CD14-positive monocyte (primary cell): ENCODE measurements at regions not wholly inside any gene's neighbourhood (a gene's known extent, or its start where the extent isn't known, plus 50 kb on each side); places are given as distances from the start of the nearest gene placed in this dataset.

ENCODE experiments used
- DNase-seq, 3 donors: peaks; one replicate each; pipeline ENCODE4 v3.0.0-alpha.2; 2011 to 2022
- H2AFZ ChIP-seq: 2 replicates; pipeline ENCODE4 v1.6.0; 2012; ENCODE audit warnings: mild to moderate bottlenecking, low read depth, low read length, inconsistent platforms; ENCODE audit not compliant: insufficient read depth, poor library complexity, severe bottlenecking
- H3K27ac ChIP-seq, 2 donors: 1 replicate in 1 of 2; 2 replicates in 1 of 2; pipeline ENCODE4 v1.5.1; 2012 to 2013; ENCODE audit warnings: low read length in 2 of 2, control low read depth in 1 of 2, inconsistent platforms in 1 of 2, low read depth in 1 of 2, mild to moderate bottlenecking in 1 of 2
- H3K27me3 ChIP-seq, 2 donors: one replicate each; pipeline versions ENCODE4 v1.6.0 to v1.6.1; 2011 to 2013; ENCODE audit warnings: low read length in 2 of 2; ENCODE audit not compliant: control insufficient read depth in 2 of 2, insufficient read depth in 2 of 2
- H3K36me3 ChIP-seq, 2 donors: replicated peaks in 1 of 2; 1 replicate in 1 of 2; 2 replicates in 1 of 2; pipeline versions ENCODE4 v1.5.1 to v1.6.1; 2012 to 2013; ENCODE audit warnings: low read length in 2 of 2, control low read depth in 1 of 2, inconsistent platforms in 1 of 2, mild to moderate bottlenecking in 1 of 2; ENCODE audit not compliant: insufficient read depth in 2 of 2, control insufficient read depth in 1 of 2
- H3K4me1 ChIP-seq, 2 donors: 1 replicate in 1 of 2; 2 replicates in 1 of 2; pipeline versions ENCODE4 v1.5.1 to v1.6.1; 2012 to 2013; ENCODE audit warnings: low read length in 2 of 2, control low read depth in 1 of 2, inconsistent platforms in 1 of 2, mild to moderate bottlenecking in 1 of 2, moderate library complexity in 1 of 2; ENCODE audit not compliant: insufficient read depth in 2 of 2, control insufficient read depth in 1 of 2
- H3K4me2 ChIP-seq: replicated peaks from 2 replicates; pipeline ENCODE3; 2012; ENCODE audit warnings: low read length, moderate library complexity, mild to moderate bottlenecking; ENCODE audit not compliant: poor library complexity, severe bottlenecking; ENCODE audit errors: extremely low read depth
- H3K4me3 ChIP-seq, 3 experiments: fragments of 200-600 bp in 1 of 3; sonication (generic) in 1 of 3; replicated peaks in 1 of 3; 1 replicate in 2 of 3; 2 replicates in 1 of 3; pipeline ENCODE4 v1.5.1; 2011 to 2013; ENCODE audit warnings: low read length in 3 of 3, mild to moderate bottlenecking in 3 of 3, control low read depth in 2 of 3, low read depth in 2 of 3, inconsistent platforms in 1 of 3, moderate library complexity in 1 of 3
- H3K79me2 ChIP-seq: 2 replicates; pipeline ENCODE4 v1.6.0; 2012; ENCODE audit warnings: mild to moderate bottlenecking, control low read depth, inconsistent platforms, low read length, moderate library complexity; ENCODE audit not compliant: insufficient read depth
- H3K9ac ChIP-seq: 2 replicates; pipeline ENCODE4 v1.6.0; 2017; ENCODE audit warnings: low read length, mild to moderate bottlenecking; ENCODE audit not compliant: insufficient read depth, poor library complexity, severe bottlenecking
- H3K9me3 ChIP-seq, 2 donors: replicated peaks in 1 of 2; 1 replicate in 1 of 2; 2 replicates in 1 of 2; pipeline versions ENCODE4 v1.5.1 to v1.6.1; 2012 to 2013; ENCODE audit warnings: low read length in 2 of 2, control low read depth in 1 of 2; ENCODE audit not compliant: control insufficient read depth in 1 of 2, insufficient read depth in 1 of 2
- H4K20me1 ChIP-seq: 2 replicates; pipeline ENCODE4 v1.6.0; 2012; ENCODE audit warnings: mild to moderate bottlenecking, low read length, control low read depth, moderate library complexity; ENCODE audit not compliant: insufficient read depth
- H3K27ac Mint-ChIP-seq, 7 donors: one replicate each; pipeline ENCODE4 v1.8.0; 2020; ENCODE audit warnings: mild to moderate bottlenecking in 7 of 7, mixed read lengths in 7 of 7, moderate library complexity in 6 of 7, inconsistent platforms in 2 of 7
- H3K27me3 Mint-ChIP-seq, 3 donors: one replicate each; pipeline ENCODE4 v1.8.0; 2021 to 2022; ENCODE audit warnings: low read depth in 3 of 3, mild to moderate bottlenecking in 3 of 3, mixed read lengths in 3 of 3, moderate library complexity in 3 of 3, inconsistent platforms in 1 of 3
- H3K36me3 Mint-ChIP-seq, 2 donors: one replicate each; pipeline ENCODE4 v1.8.0; 2020; ENCODE audit warnings: mixed read lengths in 2 of 2, inconsistent platforms in 1 of 2, mild to moderate bottlenecking in 1 of 2
- H3K4me1 Mint-ChIP-seq: one replicate; pipeline ENCODE4 v1.8.0; 2020; ENCODE audit warnings: mild to moderate bottlenecking, mixed read lengths
- H3K4me3 Mint-ChIP-seq, 2 donors: one replicate each; pipeline ENCODE4 v1.8.0; 2020; ENCODE audit warnings: mild to moderate bottlenecking in 2 of 2, mixed read lengths in 2 of 2, moderate library complexity in 1 of 2
- H3K9me3 Mint-ChIP-seq, 7 donors: one replicate each; pipeline ENCODE4 v1.8.0; 2020 to 2022; ENCODE audit warnings: mixed read lengths in 7 of 7, mild to moderate bottlenecking in 6 of 7, moderate library complexity in 6 of 7, inconsistent platforms in 2 of 7
- CTCF ChIP-seq: fragments of 200-600 bp; IDR thresholded peaks from one replicate; pipeline ENCODE4 v1.8.0; 2022; ENCODE audit warnings: antibody characterized with exemption, mild to moderate bottlenecking
- WGBS: methylation state at CpG from one replicate; pipeline ENCODE4 v1.1.5; 2013; ENCODE audit warnings: missing lambda C conversion rate; ENCODE audit not compliant: insufficient coverage; 5-methylcytosine and 5-hydroxymethylcytosine counted together
- intact Hi-C, 2 donors: fragments of 100-400 bp; cut with micrococcal nuclease; formaldehyde crosslinking; loops; one replicate each; pipeline versions ENCODE4 v1.15.0 to v1.15.1; 2023

- Mint-ChIP-seq H3K4me3 (no peak overlapping the region), H3K4me1 (no peaks in the 10 kb centered on the region), H3K36me3 (no peaks in the 10 kb centered on the region), H3K27me3 (peaks cover 0 to 4% (median 1%) of the 10 kb centered on the region in 3 donors), H3K27ac (no peak overlapping the region), H3K9me3 (peaks cover 0 to 3% (median 0%) of the 10 kb centered on the region in 7 donors)
- Histone ChIP-seq H2AFZ (no peak overlapping the region), H4K20me1 (no peaks in the 10 kb centered on the region), H3K9me3 (no peaks in the 10 kb centered on the region), H3K27me3 (no peaks in the 10 kb centered on the region), H3K4me1 (no peaks in the 10 kb centered on the region), H3K9ac (no peak overlapping the region), H3K4me2 (no peak overlapping the region), H3K36me3 (no peaks in the 10 kb centered on the region), H3K4me3 (no peak overlapping the region), H3K27ac (no peak overlapping the region), H3K79me2 (no peaks in the 10 kb centered on the region)
- TF ChIP-seq CTCF = no peak
- no peak for DNase-seq
- 80% methylated on average over 3 of the region's 8 CpGs for WGBS
- intact Hi-C loops = no loop called here
Observed at GRCh38 chr15:62558640-62559380, 393.7 kb upstream of the C2CD4B start.

GRCh38 chr15:62559381-62559733, 394.3 kb upstream of the C2CD4B start:
- Mint-ChIP-seq H3K4me1 (no peaks in the 10 kb centered on the region), H3K36me3 (no peaks in the 10 kb centered on the region), H3K4me3 (no peak overlapping the region), H3K27ac (no peak overlapping the region), H3K9me3 (peaks cover 0 to 3% (median 0%) of the 10 kb centered on the region in 7 donors), H3K27me3 (peaks cover 0 to 6% (median 1%) of the 10 kb centered on the region in 3 donors)
- no peak overlapping the region for H2AFZ ChIP-seq
- no peaks in the 10 kb centered on the region for H3K9me3 ChIP-seq
- H4K20me1 ChIP-seq = no peaks in the 10 kb centered on the region
- no peak overlapping the region for H3K27ac ChIP-seq
- DNase-seq = no peak
- no peak overlapping the region for H3K4me3 ChIP-seq
- H3K9ac ChIP-seq = no peak overlapping the region
- H3K36me3 ChIP-seq = no peaks in the 10 kb centered on the region
- H3K79me2 ChIP-seq = no peaks in the 10 kb centered on the region
- TF ChIP-seq CTCF = no peak
- intact Hi-C loops = no loop called here
- no peak overlapping the region for H3K4me2 ChIP-seq
- no peaks in the 10 kb centered on the region for H3K27me3 ChIP-seq
- WGBS = 100% methylated on average over 1 of the region's 1 CpG
- no peaks in the 10 kb centered on the region for H3K4me1 ChIP-seq
